GM21390 (cell line): ENCODE measurements at regions not wholly inside any gene's neighbourhood (a gene's known extent, or its start where the extent isn't known, plus 50 kb on each side); places are given as distances from the start of the nearest gene placed in this dataset.

Source experiments
- ATAC-seq: cut with Tn5 transposase; IDR thresholded peaks from one replicate; pipeline ENCODE4 v1.9.1; 2021; ENCODE audit not compliant: unreplicated experiment

DNA sequence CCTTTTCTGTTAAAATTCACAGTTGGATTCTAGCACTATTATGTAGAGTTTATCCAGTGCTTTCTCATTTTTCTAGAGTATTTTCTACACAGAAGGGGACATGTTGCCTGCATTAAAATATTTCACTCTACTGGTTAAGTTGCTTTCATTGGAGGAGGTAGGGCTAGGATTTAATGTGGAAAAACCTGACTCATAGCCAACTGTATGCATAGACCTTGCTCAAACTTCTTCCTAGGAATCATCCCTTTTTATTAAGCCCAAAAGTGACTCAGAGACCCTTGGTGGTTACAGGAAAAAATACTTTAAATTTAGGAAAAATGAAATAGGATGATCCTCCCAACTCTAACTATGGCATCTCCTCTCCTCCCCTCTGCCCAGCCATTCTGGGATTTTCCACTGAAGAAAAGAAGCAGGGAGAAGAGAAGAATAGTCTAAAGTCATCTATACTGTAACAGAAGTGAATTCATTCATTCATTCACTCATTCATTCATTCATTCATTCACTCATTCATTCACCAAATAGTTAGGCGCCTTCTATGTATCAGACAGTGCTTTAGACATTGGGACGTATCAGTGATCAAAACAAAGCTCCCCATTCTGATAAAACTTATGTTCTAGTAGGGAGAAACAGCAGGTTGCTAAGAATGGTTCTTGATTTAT, 109.0 kb upstream of the HTR2A start:
- ATAC-seq = no peak

DNA sequence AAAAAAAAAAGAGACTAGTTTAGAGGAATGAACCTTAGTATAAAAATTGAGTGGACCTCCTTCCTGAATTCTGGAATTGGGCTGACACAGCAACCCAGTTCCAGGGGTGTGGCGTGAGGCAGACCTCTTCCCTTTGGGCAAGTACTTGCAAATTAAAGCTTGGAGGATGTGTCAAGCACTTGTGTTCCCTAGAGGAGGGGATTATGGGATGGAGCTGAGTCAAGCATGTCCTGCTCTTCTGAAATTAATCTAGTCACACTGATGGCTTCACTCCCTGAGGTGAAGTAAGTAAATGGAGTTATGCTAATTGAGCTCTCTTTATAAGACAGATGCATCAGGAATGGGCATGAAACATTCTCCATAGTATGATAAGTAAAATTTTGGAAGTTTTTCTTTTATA, 107.7 kb upstream of the HTR2A start:
- no peak for ATAC-seq

DNA sequence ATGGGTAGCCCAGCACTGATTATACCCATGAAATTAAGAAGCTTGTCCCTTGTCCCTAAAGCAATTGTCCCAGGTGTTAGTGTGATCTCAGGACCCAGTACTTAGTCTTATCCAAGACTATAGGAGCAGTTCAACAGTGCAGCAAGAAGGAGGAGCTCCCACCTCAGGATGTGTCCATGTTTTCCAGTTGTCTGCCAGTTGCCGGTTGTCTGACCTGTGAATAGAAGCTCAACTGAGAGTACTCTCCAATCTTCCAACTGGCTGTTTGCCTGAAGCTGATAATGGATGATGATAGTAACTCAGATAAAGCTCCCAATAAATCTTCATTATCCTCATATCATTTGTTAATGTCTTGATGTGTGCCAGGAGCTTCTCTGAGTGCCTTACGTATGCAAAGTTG, 107.2 kb upstream of the HTR2A start:
- ATAC-seq = no peak

DNA sequence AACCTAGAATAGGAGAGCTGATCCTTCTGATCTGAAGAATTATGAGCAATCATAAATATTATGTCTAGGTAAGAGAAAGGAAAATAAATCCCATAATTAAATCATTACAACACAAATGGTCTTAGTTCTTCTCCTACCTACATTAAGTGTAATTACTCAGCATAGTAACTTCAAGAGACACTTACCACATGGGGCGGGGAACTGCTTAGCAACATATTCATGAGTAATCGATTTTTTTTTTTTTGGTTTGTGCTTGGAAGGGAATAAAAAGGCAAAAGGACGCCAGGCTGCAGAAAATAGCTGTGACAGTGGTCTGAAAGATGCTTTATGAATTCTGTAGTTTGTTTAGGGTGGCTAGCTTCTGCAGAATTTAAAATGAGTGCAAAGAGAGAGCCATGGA, 103.3 kb upstream of the HTR2A start:
- no peak for ATAC-seq

DNA sequence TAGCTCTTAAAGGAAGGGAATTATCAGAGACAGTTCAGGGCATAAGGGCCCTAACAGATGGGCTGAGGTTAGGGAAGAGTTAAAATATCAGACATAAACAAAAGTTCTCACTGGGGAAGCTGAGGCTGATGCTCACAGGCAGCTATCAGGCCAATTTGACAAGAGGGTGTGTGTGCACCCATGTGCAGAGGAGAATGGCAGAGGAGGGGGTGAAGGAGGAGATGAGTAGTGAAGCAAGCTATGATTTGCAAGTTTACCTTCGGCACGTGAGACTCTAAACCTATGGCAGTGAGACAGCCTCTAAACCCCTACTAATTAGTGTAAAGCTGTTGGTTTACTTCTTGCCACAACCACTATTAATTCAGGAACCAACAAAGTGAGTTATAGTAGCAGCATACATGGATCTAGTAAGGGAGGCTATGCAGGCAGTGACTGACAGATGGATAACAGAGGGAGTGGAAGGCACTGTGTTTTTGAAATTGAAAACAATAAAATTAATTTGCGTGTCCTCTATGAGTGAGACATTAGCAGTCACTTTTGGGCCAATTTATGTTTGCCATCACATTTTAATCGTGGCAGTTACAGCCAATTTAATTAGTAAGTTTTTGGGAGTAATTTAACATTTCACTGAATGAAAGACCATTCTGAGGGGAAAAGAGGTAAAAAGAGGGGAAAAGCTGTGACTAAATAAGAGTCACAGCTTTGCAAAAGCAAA, 99.6 kb upstream of the HTR2A start:
- ATAC-seq = peak; percentile 29

DNA sequence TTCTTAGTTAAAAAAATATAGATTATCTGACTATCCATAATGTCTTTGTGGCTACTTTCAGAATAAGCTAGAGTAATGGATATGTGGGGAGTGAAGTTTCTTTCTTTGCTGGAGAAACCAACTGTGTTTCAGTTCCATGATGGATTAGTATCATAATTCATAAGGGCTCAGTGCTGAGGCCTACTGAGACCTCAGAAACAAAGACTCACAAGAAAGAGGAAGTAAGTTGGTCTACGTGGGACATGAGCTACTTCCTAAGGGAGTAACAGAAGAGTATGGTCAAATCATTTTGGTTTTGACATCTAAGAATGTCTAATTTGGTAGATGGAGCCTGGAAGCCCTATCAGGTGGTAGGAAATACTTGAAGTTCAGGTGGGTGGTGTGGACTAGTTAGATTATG, 99.0 kb upstream of the HTR2A start:
- peak; percentile 95 for ATAC-seq

DNA sequence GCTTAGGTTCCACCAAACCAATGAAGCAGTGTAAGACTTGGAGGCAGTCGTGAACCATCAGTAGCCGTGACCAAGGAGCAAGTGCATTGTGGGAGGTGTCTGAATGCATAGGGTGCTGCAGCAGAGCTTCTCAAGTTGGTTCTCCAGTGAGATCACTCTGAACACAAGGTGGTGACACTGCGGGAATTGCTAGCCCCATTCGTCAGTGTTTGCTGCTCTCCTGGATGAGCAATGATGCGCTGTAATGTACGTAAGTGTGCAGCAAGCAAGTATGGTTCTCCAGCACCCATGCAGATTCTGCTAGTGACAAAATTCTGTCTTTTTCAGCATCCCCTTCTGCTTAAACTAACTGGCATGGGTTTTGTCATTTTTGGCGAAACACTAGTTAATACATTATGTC, 97.6 kb upstream of the HTR2A start:
- no peak for ATAC-seq

DNA sequence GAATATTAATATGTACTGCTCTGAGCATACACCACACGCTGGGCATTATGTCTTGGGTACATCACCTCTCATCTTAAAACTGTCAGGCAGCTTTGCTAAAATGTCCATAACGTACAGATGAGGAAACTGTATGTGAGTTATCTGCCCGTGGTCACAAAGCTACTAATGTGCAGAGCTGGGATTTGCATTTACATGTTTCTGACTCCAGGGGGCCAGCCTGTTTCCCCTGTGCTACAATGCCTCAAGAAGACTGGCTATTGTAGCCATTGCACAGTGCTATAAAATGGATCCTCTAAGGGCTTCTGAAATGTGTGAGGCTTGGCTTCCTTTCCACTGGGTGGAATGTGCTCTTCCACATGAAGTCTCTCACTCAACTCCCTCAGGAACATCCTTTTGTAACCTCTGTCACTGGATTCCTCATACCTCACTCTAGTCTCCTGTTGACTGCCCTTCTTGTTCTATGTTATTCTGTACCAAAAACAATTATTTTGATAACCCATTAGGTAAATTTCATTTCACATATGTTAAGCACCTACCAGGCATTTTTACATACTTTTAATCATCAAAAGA, 95.6 kb upstream of the HTR2A start:
- ATAC-seq = no peak

DNA sequence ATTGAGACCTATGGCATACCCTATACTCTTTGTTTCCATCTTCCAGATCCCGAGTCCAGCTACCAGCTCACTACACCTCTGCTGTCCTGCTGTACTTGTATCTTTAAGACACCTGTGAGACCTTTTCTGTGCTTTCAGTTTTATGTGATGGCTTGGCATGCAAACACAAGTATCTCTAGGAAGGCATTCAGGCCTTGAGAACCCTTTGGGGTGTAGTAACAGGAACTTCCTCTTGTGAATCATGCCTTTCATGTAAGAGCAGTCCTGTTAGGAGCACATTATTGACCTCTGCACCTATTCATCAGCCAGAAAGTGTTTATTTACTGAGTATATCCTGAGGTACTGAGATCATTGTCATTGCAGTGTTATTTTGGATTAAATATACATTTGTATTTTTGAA, 87.0 kb upstream of the HTR2A start:
- ATAC-seq = peak; percentile 81

DNA sequence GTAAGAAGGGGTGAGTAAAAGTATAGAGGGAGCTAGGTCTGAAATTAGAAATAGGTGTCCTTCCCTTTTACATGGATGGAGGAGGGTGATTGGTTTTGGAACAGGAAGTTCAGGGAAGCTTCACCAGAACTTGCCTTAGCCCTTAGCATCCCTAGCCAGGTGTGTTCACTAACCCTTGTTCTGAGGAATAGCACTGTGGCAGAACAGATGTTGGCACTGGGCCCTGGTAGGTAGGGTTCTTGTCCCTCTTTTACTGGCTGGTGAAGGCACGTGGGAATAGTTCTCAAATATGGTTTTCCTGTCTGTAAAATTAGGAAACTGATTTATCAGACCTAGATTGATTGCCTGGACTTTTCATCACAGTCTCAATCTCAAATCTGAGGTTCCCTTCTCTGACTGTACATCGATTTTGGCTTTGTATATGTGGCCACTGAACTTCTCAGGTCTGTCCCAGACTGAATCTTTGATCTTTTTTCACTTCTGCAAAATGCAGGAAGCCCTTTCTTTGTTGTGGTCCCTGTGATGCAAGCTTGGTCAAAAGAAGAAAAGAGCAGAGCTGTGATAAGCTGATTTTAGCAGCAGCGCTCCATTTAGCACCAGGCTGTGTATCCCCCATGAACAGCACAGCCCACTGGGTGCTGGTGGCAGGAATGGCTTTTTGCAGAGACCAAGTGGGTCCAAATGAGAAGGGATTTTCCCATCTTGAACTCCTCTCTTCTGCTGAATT, 86.2 kb upstream of the HTR2A start:
- peak; percentile 87 for ATAC-seq

DNA sequence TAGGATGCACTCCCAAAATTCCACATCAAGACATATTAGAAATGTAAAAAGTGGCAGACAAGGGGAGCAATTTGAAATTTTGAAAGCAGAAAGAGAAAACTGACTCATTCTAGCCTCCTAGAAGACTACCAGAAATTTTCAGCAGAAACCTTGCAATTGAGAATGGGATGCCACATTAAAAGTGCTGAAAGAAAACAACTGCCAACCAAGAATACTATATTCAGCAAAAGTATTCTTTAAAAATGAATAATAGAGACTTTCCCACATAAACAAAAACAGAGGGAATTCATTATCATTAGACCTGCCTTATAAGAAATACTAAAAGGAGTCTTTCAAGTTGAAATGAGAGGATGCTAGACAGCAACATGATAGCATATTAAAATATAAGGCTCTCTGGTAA, 78.3 kb upstream of the HTR2A start:
- ATAC-seq = no peak

DNA sequence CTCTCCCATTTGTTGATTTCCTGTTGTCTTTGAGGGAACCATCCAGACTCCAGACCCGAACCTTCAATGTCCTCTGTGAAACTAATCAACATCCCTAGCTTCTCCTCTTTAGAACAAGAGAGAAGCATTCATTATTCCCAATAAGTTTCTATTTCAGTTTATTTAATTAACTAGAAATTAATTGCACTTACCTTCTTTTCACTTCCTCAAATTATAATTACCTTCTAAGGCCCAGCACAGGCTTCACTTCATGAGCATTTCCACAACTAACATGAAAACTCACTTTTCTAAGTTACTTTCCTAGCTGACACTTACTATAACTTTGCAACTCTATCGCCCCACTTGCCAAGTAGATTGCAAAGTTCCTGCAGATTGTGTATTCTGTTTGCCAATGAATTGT, 71.6 kb upstream of the HTR2A start:
- no peak for ATAC-seq

DNA sequence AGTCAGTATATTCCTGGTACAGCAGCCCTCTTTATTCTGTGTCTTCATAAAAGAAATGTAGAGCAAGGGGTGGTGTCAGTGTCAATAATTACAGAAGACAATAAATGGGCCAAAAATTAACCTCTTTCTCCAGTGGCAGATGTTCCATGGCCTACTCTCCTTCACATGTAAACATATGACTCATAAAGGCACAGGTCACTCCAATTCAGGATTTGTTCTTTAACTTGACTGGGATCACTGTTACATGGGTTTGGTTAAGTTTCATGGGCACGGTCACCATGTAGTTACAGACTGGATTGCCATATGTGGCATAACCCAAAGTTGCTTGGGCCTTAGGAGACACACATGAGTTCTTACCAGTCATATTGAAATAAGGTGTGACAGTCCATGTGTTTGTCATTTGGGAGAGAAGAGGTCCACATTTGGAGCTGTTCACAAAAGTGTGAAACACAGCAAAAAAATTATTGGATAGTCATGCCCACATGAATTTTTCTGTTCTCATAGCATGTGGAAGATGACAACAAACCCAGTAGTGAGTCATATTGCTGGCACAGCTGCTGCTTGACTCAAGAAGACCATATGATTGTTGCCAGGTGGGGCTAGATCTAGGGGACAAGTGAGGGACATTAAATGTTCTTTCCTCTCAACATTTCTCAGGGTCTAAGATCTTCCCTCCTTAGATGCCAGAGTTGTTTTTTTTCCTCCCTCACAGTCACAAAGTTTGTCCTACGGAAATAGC, 68.1 kb upstream of the HTR2A start:
- no peak for ATAC-seq

DNA sequence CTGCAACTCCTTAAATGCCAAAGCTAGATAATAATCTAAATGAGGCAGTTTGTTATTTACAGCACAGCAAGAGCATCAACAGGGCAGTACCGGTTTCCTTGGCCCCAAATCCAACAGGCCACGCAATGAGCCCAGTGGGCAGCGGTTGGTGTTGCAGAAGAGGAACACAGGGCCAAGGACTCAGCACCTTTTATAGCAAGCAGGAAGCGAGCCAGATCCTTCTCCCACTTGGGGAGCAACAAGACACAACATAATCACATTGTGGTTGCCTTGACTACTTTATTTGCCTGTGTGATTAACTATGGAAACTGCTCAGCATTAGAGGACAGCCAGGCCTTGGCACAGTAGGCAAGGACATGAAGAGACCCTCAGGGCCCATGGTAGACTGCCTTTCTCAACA, 67.1 kb upstream of the HTR2A start:
- ATAC-seq = no peak

DNA sequence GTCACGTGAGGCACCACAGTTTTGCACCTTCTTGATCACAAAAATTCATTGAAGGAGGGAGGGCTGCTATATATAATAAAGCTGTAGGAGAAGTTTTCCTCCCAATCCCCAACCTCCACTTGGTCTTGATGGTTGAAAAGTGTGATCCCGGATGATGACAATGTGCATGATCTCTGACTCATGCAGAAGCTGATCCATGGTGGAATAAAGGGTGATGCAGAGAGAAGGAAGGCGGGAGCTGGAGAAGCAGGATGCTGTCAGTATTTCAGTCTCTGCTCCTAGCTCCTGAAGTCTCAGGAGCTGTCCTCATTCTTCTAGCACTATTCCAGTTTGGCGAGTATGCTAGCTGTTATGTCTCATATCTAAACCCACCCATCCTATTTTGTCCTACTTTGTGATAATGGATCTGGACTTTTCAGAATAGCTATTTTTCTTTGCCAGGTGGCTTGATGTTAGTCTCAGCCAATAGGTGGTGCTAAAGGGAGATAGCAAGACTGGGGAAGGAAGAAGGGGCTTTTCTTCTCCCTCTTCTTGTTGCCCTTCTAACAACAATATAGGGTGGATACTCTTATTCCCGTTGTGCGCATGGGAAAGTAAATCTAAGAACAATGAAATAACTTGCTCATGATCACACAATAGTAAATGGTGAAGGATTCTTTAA, 65.6 kb upstream of the HTR2A start:
- no peak for ATAC-seq

DNA sequence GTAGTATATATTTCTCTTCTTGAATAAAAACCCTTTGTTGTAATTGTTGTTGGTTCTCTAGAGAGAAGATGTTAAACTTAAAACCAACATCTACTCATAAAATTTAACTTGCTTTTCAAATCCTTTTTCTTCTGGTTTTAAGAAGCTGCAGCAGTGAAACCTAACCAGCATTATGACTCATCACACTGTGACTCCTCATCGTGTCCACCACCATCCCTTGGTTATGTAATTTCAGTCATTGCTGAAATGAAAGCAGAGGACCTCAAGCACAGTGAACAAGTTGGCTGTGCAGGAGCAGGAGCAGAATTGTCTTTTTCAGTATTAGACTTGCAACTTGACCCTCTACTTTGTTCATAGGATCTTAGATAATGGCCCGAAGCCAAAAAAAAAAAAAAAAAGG, 64.9 kb upstream of the HTR2A start:
- peak; percentile 100 for ATAC-seq

DNA sequence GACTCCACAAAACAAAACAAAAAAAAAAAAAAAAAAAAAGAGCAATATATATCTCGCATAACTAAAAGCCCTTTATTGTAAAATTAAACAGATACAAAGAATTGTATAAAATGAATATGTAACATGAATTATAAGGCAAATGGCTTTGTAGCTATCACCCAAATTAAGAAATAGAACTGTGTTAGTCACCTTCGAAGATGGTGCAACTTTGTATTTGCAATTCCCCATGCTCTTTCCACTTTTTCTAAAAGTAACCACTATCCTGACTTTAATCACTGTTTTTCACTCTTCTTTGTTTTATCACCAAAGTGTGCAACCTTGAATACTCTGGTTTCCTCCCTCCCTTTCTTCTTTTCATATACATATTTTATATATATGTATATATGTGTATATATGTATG, 57.1 kb upstream of the HTR2A start:
- no peak for ATAC-seq

DNA sequence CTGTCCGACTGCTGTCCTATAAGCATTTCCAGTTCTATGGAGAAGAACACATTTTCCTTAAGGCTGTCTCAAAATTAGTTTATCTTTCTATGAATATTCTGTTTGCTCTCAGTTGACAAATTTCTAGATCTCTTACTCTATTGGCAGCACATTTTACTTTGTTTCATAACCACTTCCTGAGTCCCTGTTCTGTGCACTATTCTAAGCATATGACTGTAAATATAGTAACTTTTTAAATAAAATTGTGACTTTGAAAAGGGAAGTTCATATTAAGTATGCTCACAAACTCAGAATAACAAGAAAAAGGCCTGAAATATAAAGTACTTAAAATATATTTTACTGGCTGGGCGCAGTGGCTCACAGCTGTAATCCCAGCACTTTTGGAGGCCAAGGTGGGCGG, 56.5 kb upstream of the HTR2A start:
- ATAC-seq = peak; percentile 82

DNA sequence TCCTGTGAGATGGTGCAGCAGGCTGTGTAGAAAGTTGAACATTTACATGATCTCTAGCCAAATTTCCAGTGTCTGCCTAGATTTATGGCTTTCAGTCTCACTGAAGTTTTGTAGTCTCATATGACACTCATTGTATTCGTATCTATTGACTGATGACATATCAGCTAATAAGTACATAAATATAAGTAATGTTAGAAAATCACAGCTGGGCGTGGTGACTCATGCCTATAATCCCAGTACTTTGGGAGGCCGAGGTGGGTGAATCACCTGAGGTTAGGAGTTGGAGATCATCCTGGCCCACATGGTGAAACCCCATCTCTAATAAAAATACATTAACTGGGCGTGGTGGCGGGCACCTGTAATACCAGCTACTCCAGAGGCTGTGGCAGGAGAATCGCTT, 54.7 kb upstream of the HTR2A start:
- no peak for ATAC-seq

DNA sequence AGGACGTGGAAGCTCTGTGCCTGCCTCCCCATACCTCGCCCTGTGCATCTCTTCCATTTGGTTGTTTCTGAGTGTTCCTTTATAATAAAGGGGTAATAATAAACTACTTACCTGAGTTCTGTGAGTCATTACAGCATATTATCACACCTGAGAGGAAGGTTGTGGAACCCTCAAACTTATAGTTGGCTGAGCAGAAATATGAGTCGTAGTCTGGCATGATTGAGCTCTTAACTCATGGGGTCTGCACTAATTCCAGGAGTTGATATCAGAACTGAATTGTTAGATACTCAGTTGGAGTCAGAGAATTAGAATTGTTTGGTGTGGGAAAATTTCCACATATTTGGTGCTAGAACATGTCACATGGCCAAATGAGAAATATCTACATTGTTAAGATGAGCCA, 52.4 kb upstream of the HTR2A start:
- no peak for ATAC-seq

DNA sequence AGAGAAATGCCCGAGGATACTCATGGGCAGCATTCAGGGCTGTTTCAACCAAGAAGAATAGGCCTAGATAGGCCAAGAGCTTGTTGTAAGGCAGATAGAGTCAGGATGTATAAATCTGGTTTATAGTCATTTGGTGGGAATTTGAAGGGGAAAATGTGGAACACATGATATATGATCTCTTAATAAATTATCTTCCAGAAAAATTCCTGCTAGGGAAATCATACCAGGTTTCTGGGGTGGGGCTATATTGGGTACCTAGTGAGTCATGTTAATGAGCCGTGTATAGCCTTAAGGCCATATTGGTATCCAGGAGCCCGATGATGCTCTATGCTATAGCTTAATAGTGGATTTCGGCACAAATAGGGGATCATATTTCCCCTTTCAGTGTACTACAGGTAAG, 51.5 kb upstream of the HTR2A start:
- ATAC-seq = no peak
